OCI-LY7 (cell line): ENCODE measurements at regions not wholly inside any gene's neighbourhood (a gene's known extent, or its start where the extent isn't known, plus 50 kb on each side); places are given as distances from the start of the nearest gene placed in this dataset.

Experiments used
- BruUV-seq: library from RNA; stranded (reverse); fragments of 400-500 nt; replicated peaks from 2 replicates; lab custom pipeline; 2021; lab: Mats Ljungman, UMichigan
- CTCF ChIA-PET: fragments of 300-600 bp; sonication (Branson Sonifier 250); formaldehyde crosslinking; loops from one replicate; lab custom pipeline; 2022; ENCODE audit warnings: antibody characterized with exemption; ENCODE audit not compliant: unreplicated experiment; lab: Charles Lee
- POLR2A ChIA-PET: fragments of 300-600 bp; sonication (Branson Sonifier 250); formaldehyde crosslinking; loops from one replicate; lab custom pipeline; 2022; ENCODE audit warnings: antibody characterized with exemption; lab: Charles Lee
- DNase-seq: peaks from one replicate; pipeline ENCODE4 v3.0.0-alpha.2; 2015; ENCODE audit warnings: low spot score
- H2AFZ ChIP-seq: fragments of 200-600 bp; sonication (generic), shearing (Covaris generic); 2 replicates; pipeline ENCODE4 v1.6.1; 2014; ENCODE audit warnings: mild to moderate bottlenecking, antibody characterized with exemption, low read length, moderate library complexity
- H3K27ac ChIP-seq: fragments of 200-600 bp; sonication (generic); 2 replicates; pipeline ENCODE4 v1.5.1; 2014; ENCODE audit warnings: mixed run types, low read depth, mild to moderate bottlenecking, moderate library complexity, low read length, inconsistent platforms; ENCODE audit not compliant: poor library complexity, severe bottlenecking
- H3K36me3 ChIP-seq: fragments of 200-600 bp; sonication (generic); 2 replicates; pipeline ENCODE4 v1.6.1; 2014; ENCODE audit warnings: mild to moderate bottlenecking, antibody characterized with exemption, low read length, moderate library complexity, mixed read lengths; ENCODE audit not compliant: insufficient read depth
- H3K4me1 ChIP-seq: fragments of 200-600 bp; sonication (generic); 2 replicates; pipeline ENCODE4 v1.5.1; 2014; ENCODE audit warnings: mild to moderate bottlenecking, low read length; ENCODE audit not compliant: insufficient read depth, poor library complexity, severe bottlenecking
- H3K4me2 ChIP-seq: fragments of 200-600 bp; sonication (generic); 2 replicates; pipeline ENCODE4 v1.6.1; 2014; ENCODE audit warnings: mild to moderate bottlenecking, low read length
- H3K4me3 ChIP-seq: fragments of 200-600 bp; sonication (generic); 2 replicates; pipeline ENCODE4 v1.5.1; 2014; ENCODE audit warnings: mild to moderate bottlenecking, low read depth, low read length; ENCODE audit not compliant: poor library complexity, severe bottlenecking
- H3K79me2 ChIP-seq: fragments of 200-600 bp; sonication (generic); 2 replicates; pipeline ENCODE4 v1.6.1; 2016; ENCODE audit warnings: low read depth, mild to moderate bottlenecking, low read length, moderate library complexity, mixed read lengths; ENCODE audit not compliant: insufficient read depth
- H3K9me2 ChIP-seq: fragments of 200-600 bp; sonication (generic); 2 replicates; pipeline ENCODE4 v1.6.1; 2016; ENCODE audit warnings: mild to moderate bottlenecking, low read length, mixed read lengths; ENCODE audit not compliant: insufficient read depth
- H3K9me3 ChIP-seq: fragments of 200-600 bp; sonication (generic); 2 replicates; pipeline ENCODE4 v1.6.1; 2014; ENCODE audit warnings: mild to moderate bottlenecking, mixed run types, low read length, mixed read lengths
- H4K20me1 ChIP-seq: fragments of 200-600 bp; sonication (generic); 2 replicates; pipeline ENCODE4 v1.6.1; 2014; ENCODE audit warnings: mild to moderate bottlenecking, antibody characterized with exemption, low read length, moderate library complexity, mixed read lengths; ENCODE audit not compliant: insufficient read depth
- CTCF ChIP-seq: fragments of 200-600 bp; sonication (generic); conservative IDR thresholded peaks from 2 replicates; pipeline ENCODE4 v1.5.1; 2014; ENCODE audit warnings: mild to moderate bottlenecking, antibody characterized with exemption, low read length, moderate library complexity, mixed read lengths
- EZH2phosphoT487 ChIP-seq: fragments of 200-600 bp; sonication (generic); IDR thresholded peaks from 2 replicates; pipeline ENCODE4 v1.6.1; 2018; ENCODE audit warnings: low read depth, borderline replicate concordance, mild to moderate bottlenecking, mixed run types, antibody characterized with exemption, low read length, moderate library complexity, mixed read lengths
- intact Hi-C: fragments of 100-400 bp; cut with micrococcal nuclease; formaldehyde crosslinking; loops from one replicate; pipeline ENCODE4 v1.10.0; 2022; ENCODE audit not compliant: unreplicated experiment

GRCh38 chr12:75725521-75726111 lies 214.2 kb upstream of the KRR1 start:
- H3K27ac ChIP-seq, result no peak overlapping the region
- BruUV-seq, result no TSS peak
- no peak for DNase-seq
- POLR2A ChIA-PET, result interaction anchor here (0.9 kb wide), 1 partner anchor 12 kb away, joined by 3 read pairs; no protein-coding TSS in a partner anchor
- CTCF ChIA-PET, result interaction anchor here (0.6 kb wide), 1 partner anchor 270 kb away, joined by 4 read pairs; no protein-coding TSS in a partner anchor
- no peak overlapping the region for H3K4me3 ChIP-seq
- peaks cover 8% of the 10 kb centered on the region for H3K4me1 ChIP-seq
- no peak for TF ChIP-seq EZH2phosphoT487
- TF ChIP-seq CTCF, result no peak
- no peak overlapping the region for H3K4me2 ChIP-seq
- H3K36me3 ChIP-seq, result no peaks in the 10 kb centered on the region
- no peaks in the 10 kb centered on the region for H3K9me2 ChIP-seq
- no peaks in the 10 kb centered on the region for H4K20me1 ChIP-seq
- H3K9me3 ChIP-seq, result no peaks in the 10 kb centered on the region
- H3K79me2 ChIP-seq, result no peaks in the 10 kb centered on the region
- H2AFZ ChIP-seq, result no peak overlapping the region
- intact Hi-C loops, result no loop called here

DNA sequence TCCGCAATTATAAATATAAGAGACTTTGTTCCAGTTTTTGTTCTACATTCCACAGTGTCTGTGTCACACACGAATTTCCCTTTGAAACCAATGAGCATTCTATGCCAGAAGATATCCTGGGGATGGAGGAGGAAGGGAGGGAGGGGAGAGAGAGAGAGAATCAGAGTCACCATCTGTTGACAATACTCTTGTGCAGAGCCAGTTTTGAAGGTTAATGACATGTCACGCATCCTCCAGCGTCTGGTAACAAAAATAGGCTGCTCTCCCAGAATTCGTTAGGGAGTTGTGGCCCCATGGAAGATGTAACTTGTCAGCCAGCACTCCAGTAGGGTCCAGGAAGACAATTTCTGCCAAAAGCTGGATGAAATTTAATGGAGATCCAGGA lies 213.5 kb upstream of the KRR1 start:
- intact Hi-C loops, result no loop called here
- CTCF ChIA-PET, result interaction anchor here (0.6 kb wide), 1 partner anchor 271 kb away, joined by 4 read pairs; no protein-coding TSS in a partner anchor
- TF ChIP-seq CTCF (no peak), EZH2phosphoT487 (no peak)
- Histone ChIP-seq H3K4me1 (peaks cover 8% of the 10 kb centered on the region), H4K20me1 (no peaks in the 10 kb centered on the region), H3K4me3 (no peak overlapping the region), H3K27ac (no peak overlapping the region), H3K79me2 (no peaks in the 10 kb centered on the region), H3K4me2 (no peak overlapping the region), H3K9me2 (no peaks in the 10 kb centered on the region), H3K9me3 (no peaks in the 10 kb centered on the region), H3K36me3 (no peaks in the 10 kb centered on the region), H2AFZ (no peak overlapping the region)
- no peak for DNase-seq
- BruUV-seq, result no TSS peak
- POLR2A ChIA-PET, result interaction anchor here (0.6 kb wide), 1 partner anchor 197 kb away, joined by 3 read pairs; no protein-coding TSS in a partner anchor

GRCh38 chr12:75724307-75724927 lies 213.0 kb upstream of the KRR1 start:
- ChIA-PET CTCF (no interaction called here), POLR2A (interaction anchor here (0.6 kb wide), 1 partner anchor 196 kb away, joined by 3 read pairs; no protein-coding TSS in a partner anchor)
- TF ChIP-seq EZH2phosphoT487 (no peak), CTCF (no peak)
- Histone ChIP-seq H3K9me3 (no peaks in the 10 kb centered on the region), H3K4me1 (peaks cover 8% of the 10 kb centered on the region), H3K27ac (no peak overlapping the region), H3K4me3 (no peak overlapping the region), H3K9me2 (no peaks in the 10 kb centered on the region), H3K79me2 (no peaks in the 10 kb centered on the region), H3K36me3 (no peaks in the 10 kb centered on the region), H4K20me1 (no peaks in the 10 kb centered on the region), H2AFZ (no peak overlapping the region), H3K4me2 (no peak overlapping the region)
- no TSS peak for BruUV-seq
- no peak for DNase-seq
- intact Hi-C loops, result no loop called here
